22Rv1 (cell line): ENCODE measurements at regions not wholly inside any gene's neighbourhood (a gene's known extent, or its start where the extent isn't known, plus 50 kb on each side); places are given as distances from the start of the nearest gene placed in this dataset.

Source experiments
- ZFX ChIP-seq: fragments of 450-650 bp; IDR thresholded peaks from 2 replicates; pipeline ENCODE4 v1.6.1; 2017; ENCODE audit warnings: antibody characterized with exemption, borderline replicate concordance
- TF ChIP-seq, protein P1 (sequence below): fragments of 450-650 bp; IDR thresholded peaks from 2 replicates; pipeline ENCODE4 v1.5.1; 2017; ENCODE audit warnings: mild to moderate bottlenecking

DNA sequence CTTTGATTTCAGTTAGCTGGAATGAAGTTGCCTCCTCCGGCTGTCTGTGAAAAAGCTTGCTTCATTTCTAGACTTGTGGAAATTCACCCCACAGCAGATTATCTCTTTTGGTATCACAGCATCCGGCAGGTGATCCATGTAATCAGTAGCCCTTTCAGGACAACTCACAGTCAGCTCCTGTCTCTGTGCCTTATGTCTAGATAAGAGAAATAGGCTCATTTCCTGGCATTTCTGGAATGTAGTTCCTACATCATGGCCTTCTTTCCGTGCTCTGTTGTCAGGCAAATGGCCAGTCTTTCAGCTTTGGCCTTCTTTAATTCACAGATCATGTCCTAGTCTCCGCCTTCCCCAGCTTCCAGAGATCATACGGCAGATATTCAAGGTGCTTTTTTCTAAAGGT, 455.4 kb downstream of the NUP35 start:
- TF ChIP-seq, protein P1, sequence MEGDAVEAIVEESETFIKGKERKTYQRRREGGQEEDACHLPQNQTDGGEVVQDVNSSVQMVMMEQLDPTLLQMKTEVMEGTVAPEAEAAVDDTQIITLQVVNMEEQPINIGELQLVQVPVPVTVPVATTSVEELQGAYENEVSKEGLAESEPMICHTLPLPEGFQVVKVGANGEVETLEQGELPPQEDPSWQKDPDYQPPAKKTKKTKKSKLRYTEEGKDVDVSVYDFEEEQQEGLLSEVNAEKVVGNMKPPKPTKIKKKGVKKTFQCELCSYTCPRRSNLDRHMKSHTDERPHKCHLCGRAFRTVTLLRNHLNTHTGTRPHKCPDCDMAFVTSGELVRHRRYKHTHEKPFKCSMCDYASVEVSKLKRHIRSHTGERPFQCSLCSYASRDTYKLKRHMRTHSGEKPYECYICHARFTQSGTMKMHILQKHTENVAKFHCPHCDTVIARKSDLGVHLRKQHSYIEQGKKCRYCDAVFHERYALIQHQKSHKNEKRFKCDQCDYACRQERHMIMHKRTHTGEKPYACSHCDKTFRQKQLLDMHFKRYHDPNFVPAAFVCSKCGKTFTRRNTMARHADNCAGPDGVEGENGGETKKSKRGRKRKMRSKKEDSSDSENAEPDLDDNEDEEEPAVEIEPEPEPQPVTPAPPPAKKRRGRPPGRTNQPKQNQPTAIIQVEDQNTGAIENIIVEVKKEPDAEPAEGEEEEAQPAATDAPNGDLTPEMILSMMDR = no peak
- no peak for TF ChIP-seq ZFX
